Stimulated activated CD4-positive, alpha-beta T cell treated with anti-CD3 and anti-CD28 coated beads, Interleukin-15, amount 100 ng/mL, for 48 hours (primary cell): ENCODE measurements at regions not wholly inside any gene's neighbourhood (a gene's known extent, or its start where the extent isn't known, plus 50 kb on each side); places are given as distances from the start of the nearest gene placed in this dataset.

ENCODE experiments used
- DNase-seq, 2 donors: peaks; one replicate each; pipeline ENCODE4 v3.0.0-alpha.2; 2020; ENCODE audit warnings: low read depth in 2 of 2

- no peak for DNase-seq
These were observed 250.5 kb downstream of the TMEM121 start for GRCh38 chr14:105776924-105777323.

- no peak for DNase-seq
These were observed 257.3 kb downstream of the TMEM121 start for GRCh38 chr14:105783707-105784106.

- DNase-seq: no peak
These were observed 267.5 kb downstream of the TMEM121 start for GRCh38 chr14:105793836-105794235.

GRCh38 chr14:105797546-105797945 is 271.2 kb downstream of the TMEM121 start:
- DNase-seq: no peak

GRCh38 chr14:105805701-105806100 is 279.3 kb downstream of the TMEM121 start:
- no peak for DNase-seq

GRCh38 chr14:105806568-105806967 is 280.2 kb downstream of the TMEM121 start:
- no peak for DNase-seq

GRCh38 chr14:105817971-105818711 is 291.8 kb downstream of the TMEM121 start:
- DNase-seq: no peak

- no peak for DNase-seq
These were observed 292.3 kb downstream of the TMEM121 start for GRCh38 chr14:105818712-105819005.

- no peak for DNase-seq
These were observed 303.8 kb downstream of the TMEM121 start for GRCh38 chr14:105830171-105830570.

- DNase-seq: no peak
These were observed 309.8 kb downstream of the TMEM121 start for GRCh38 chr14:105836160-105836559.

- no peak for DNase-seq
These were observed 310.3 kb downstream of the TMEM121 start for GRCh38 chr14:105836730-105837129.

GRCh38 chr14:105837349-105838063 is 311.1 kb downstream of the TMEM121 start:
- DNase-seq: no peak

GRCh38 chr14:105838107-105838506 is 311.7 kb downstream of the TMEM121 start:
- no peak for DNase-seq

GRCh38 chr14:105838591-105839424 is 312.4 kb downstream of the TMEM121 start:
- DNase-seq: no peak

- DNase-seq: no peak
These were observed 313.3 kb downstream of the TMEM121 start for GRCh38 chr14:105839425-105840265.

- DNase-seq: no peak
These were observed 314.1 kb downstream of the TMEM121 start for GRCh38 chr14:105840266-105841021.

- DNase-seq: no peak
These were observed 314.9 kb downstream of the TMEM121 start for GRCh38 chr14:105841022-105842009.

GRCh38 chr14:105842105-105842504 is 315.7 kb downstream of the TMEM121 start:
- no peak for DNase-seq

- DNase-seq: no peak
These were observed 317.2 kb downstream of the TMEM121 start for GRCh38 chr14:105843444-105844046.
